ENCODE measurements at regions not wholly inside any gene's neighbourhood (a gene's known extent, or its start where the extent isn't known, plus 50 kb on each side); places are given as distances from the start of the nearest gene placed in this dataset.

DNA sequence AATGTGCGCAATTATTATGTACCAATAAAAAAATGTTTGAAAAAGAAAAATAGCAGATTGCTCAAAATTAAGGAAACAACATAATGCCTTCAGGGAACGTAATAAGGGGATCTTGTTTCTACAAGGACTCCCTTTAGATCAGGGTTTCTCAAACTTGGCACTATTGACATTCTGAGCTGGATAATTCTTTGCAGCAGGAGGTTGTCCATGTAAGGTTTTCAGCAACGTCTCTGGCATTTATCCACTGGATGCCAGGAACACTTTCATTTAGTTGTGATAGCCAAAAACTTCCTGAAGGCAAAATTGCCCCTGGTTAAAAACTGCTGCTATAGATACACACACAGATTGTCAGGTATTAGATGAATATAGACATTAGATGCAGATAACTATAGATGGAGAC lies 666.7 kb upstream of the ADAMTS5 start:
- FAIRE-seq (no peak), DNase-seq (ENCODE audit: low read depth) (no peak)
- Histone ChIP-seq H3K4me3 (ENCODE audit: insufficient read depth, low read depth, low read length) (no peak overlapping the region), H3K9ac (ENCODE audit: low read length) (no peak overlapping the region), H2AFZ (ENCODE audit: low read depth, low read length) (no peak overlapping the region), H3K9me3 (ENCODE audit: insufficient read depth, low read depth, low read length) (no peaks in the 10 kb centered on the region), H3K27ac (ENCODE audit: low read depth, low read length) (no peak overlapping the region), H3K4me2 (ENCODE audit: low read length) (no peak overlapping the region), H3K79me2 (ENCODE audit: insufficient read depth, low read length) (no peaks in the 10 kb centered on the region), H3K4me1 (ENCODE audit: insufficient read depth, low read length) (peaks cover 8% of the 10 kb centered on the region), H4K20me1 (ENCODE audit: insufficient read depth, low read length) (no peaks in the 10 kb centered on the region), H3K27me3 (ENCODE audit: insufficient read depth, low read length) (no peaks in the 10 kb centered on the region), H3K36me3 (ENCODE audit: insufficient read depth, low read length) (no peaks in the 10 kb centered on the region)
- H3K9me3 Mint-ChIP-seq (ENCODE audit: unreplicated experiment) = no peaks in the 10 kb centered on the region
- no peaks in the 10 kb centered on the region for H3K36me3 Mint-ChIP-seq (ENCODE audit: low read depth, unreplicated experiment)
- peaks cover 6% of the 10 kb centered on the region for H3K4me1 Mint-ChIP-seq (ENCODE audit: low read depth, unreplicated experiment)
- H3K27ac Mint-ChIP-seq (ENCODE audit: unreplicated experiment) = no peak overlapping the region
- no peak for TF ChIP-seq EZH2 (IDR thresholded peaks at IDR 0.05; ENCODE audit: insufficient read depth, low read length)
- TF ChIP-seq, protein P1, sequence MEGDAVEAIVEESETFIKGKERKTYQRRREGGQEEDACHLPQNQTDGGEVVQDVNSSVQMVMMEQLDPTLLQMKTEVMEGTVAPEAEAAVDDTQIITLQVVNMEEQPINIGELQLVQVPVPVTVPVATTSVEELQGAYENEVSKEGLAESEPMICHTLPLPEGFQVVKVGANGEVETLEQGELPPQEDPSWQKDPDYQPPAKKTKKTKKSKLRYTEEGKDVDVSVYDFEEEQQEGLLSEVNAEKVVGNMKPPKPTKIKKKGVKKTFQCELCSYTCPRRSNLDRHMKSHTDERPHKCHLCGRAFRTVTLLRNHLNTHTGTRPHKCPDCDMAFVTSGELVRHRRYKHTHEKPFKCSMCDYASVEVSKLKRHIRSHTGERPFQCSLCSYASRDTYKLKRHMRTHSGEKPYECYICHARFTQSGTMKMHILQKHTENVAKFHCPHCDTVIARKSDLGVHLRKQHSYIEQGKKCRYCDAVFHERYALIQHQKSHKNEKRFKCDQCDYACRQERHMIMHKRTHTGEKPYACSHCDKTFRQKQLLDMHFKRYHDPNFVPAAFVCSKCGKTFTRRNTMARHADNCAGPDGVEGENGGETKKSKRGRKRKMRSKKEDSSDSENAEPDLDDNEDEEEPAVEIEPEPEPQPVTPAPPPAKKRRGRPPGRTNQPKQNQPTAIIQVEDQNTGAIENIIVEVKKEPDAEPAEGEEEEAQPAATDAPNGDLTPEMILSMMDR (IDR thresholded peaks at IDR 0.05; ENCODE audit: insufficient read depth, low read depth, low read length) = no peak
- H3K27me3 Mint-ChIP-seq (ENCODE audit: low read depth, unreplicated experiment) = no peaks in the 10 kb centered on the region
- no peak overlapping the region for H3K4me3 Mint-ChIP-seq (ENCODE audit: unreplicated experiment)

DNA sequence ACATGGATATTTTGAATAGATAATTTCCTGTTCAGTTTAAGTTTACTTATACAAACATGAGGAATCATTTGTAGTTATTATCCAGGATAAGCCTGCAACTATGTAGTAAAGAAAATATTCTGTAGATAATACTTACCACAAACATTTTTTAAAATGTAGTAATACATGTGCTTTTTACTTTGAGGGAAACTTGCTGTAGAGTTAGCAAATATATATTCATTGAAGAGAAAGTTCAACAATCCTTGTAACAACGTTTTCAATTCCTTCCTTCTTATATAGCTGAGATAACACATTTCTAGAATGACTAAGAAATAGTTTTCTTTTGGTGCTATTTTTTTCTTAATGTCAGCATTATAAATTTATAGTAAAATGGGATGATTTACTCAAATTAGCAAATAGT lies 664.6 kb upstream of the ADAMTS5 start:
- no peak overlapping the region for H3K4me2 ChIP-seq (ENCODE audit: low read length)
- DNase-seq (ENCODE audit: low read depth) (peak; percentile 27), FAIRE-seq (no peak)
- H2AFZ ChIP-seq (ENCODE audit: low read depth, low read length) = no peak overlapping the region
- H3K4me1 ChIP-seq (ENCODE audit: insufficient read depth, low read length) = peaks cover 8% of the 10 kb centered on the region
- no peak for TF ChIP-seq EZH2 (IDR thresholded peaks at IDR 0.05; ENCODE audit: insufficient read depth, low read length)
- TF ChIP-seq, protein P1 (IDR thresholded peaks at IDR 0.05; ENCODE audit: insufficient read depth, low read depth, low read length) = no peak
- H3K9me3 Mint-ChIP-seq (ENCODE audit: unreplicated experiment) = no peaks in the 10 kb centered on the region
- no peaks in the 10 kb centered on the region for H4K20me1 ChIP-seq (ENCODE audit: insufficient read depth, low read length)
- no peaks in the 10 kb centered on the region for H3K79me2 ChIP-seq (ENCODE audit: insufficient read depth, low read length)
- H3K4me3 Mint-ChIP-seq (ENCODE audit: unreplicated experiment) = no peak overlapping the region
- H3K4me1 Mint-ChIP-seq (ENCODE audit: low read depth, unreplicated experiment) = peaks cover 3% of the 10 kb centered on the region
- H3K9ac ChIP-seq (ENCODE audit: low read length) = no peak overlapping the region
- H3K36me3 Mint-ChIP-seq (ENCODE audit: low read depth, unreplicated experiment) = no peaks in the 10 kb centered on the region
- no peaks in the 10 kb centered on the region for H3K27me3 ChIP-seq (ENCODE audit: insufficient read depth, low read length)
- no peaks in the 10 kb centered on the region for H3K9me3 ChIP-seq (ENCODE audit: insufficient read depth, low read depth, low read length)
- H3K27me3 Mint-ChIP-seq (ENCODE audit: low read depth, unreplicated experiment) = no peaks in the 10 kb centered on the region
- no peak overlapping the region for H3K27ac Mint-ChIP-seq (ENCODE audit: unreplicated experiment)
- H3K27ac ChIP-seq (ENCODE audit: low read depth, low read length) = no peak overlapping the region
- no peaks in the 10 kb centered on the region for H3K36me3 ChIP-seq (ENCODE audit: insufficient read depth, low read length)
- H3K4me3 ChIP-seq (ENCODE audit: insufficient read depth, low read depth, low read length) = no peak overlapping the region

DNA sequence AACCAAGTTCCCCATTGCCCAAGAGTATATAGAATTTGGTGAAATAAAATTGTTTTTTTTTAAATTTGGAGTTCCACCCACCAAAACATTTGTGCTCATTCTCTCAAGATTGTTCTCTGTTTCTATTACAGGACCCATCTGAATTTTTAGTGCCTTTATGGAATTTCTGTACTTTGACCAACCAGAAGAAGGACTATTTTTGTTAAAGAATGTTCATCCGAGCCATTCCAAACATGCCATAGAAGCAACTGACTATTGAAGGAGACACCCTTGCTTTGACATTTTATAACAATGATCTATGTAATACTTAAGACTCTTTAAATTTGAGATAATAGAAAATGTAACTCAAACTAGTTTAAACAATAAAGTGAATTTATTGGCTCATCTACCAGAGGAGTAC lies 655.7 kb upstream of the ADAMTS5 start:
- Histone ChIP-seq H3K4me2 (ENCODE audit: low read length) (no peak overlapping the region), H4K20me1 (ENCODE audit: insufficient read depth, low read length) (no peaks in the 10 kb centered on the region), H3K4me3 (ENCODE audit: insufficient read depth, low read depth, low read length) (no peak overlapping the region), H3K36me3 (ENCODE audit: insufficient read depth, low read length) (no peaks in the 10 kb centered on the region), H3K9me3 (ENCODE audit: insufficient read depth, low read depth, low read length) (no peaks in the 10 kb centered on the region), H3K9ac (ENCODE audit: low read length) (no peak overlapping the region), H3K27ac (ENCODE audit: low read depth, low read length) (no peak overlapping the region), H2AFZ (ENCODE audit: low read depth, low read length) (no peak overlapping the region), H3K27me3 (ENCODE audit: insufficient read depth, low read length) (no peaks in the 10 kb centered on the region), H3K79me2 (ENCODE audit: insufficient read depth, low read length) (no peaks in the 10 kb centered on the region), H3K4me1 (ENCODE audit: insufficient read depth, low read length) (no peaks in the 10 kb centered on the region)
- Mint-ChIP-seq H3K4me1 (ENCODE audit: low read depth, unreplicated experiment) (peaks cover 7% of the 10 kb centered on the region), H3K4me3 (ENCODE audit: unreplicated experiment) (no peak overlapping the region), H3K9me3 (ENCODE audit: unreplicated experiment) (no peaks in the 10 kb centered on the region), H3K27ac (ENCODE audit: unreplicated experiment) (no peak overlapping the region), H3K36me3 (ENCODE audit: low read depth, unreplicated experiment) (no peaks in the 10 kb centered on the region), H3K27me3 (ENCODE audit: low read depth, unreplicated experiment) (no peaks in the 10 kb centered on the region)
- TF ChIP-seq, protein P1 (IDR thresholded peaks at IDR 0.05; ENCODE audit: insufficient read depth, low read depth, low read length) = no peak
- TF ChIP-seq EZH2 (IDR thresholded peaks at IDR 0.05; ENCODE audit: insufficient read depth, low read length) = no peak
- no peak for DNase-seq (ENCODE audit: low read depth)
- no peak for FAIRE-seq
